ENCODE measurements at regions not wholly inside any gene's neighbourhood (a gene's known extent, or its start where the extent isn't known, plus 50 kb on each side); places are given as distances from the start of the nearest gene placed in this dataset.

GRCh38 chr12:84290168-84290567 lies 622.4 kb downstream of the SLC6A15 start:
- no peak overlapping the region for H3K4me3 ChIP-seq (ENCODE audit: low read depth, low read length)
- TF ChIP-seq CTCF (conservative IDR thresholded peaks at IDR 0.05; ENCODE audit: low read depth, low read length): no peak
- no peak for DNase-seq (ENCODE audit: low read depth)

- TF ChIP-seq CTCF (conservative IDR thresholded peaks at IDR 0.05; ENCODE audit: low read depth, low read length): no peak
Observed at GRCh38 chr12:84277986-84278385, 634.6 kb downstream of the SLC6A15 start.

GRCh38 chr12:84276215-84276614 lies 636.4 kb downstream of the SLC6A15 start:
- no peak for DNase-seq (ENCODE audit: low read depth)
- H3K4me3 ChIP-seq (ENCODE audit: low read depth, low read length): no peak overlapping the region
- TF ChIP-seq CTCF (conservative IDR thresholded peaks at IDR 0.05; ENCODE audit: low read depth, low read length): no peak

More at GRCh38 chr12:84277986-84278385, 634.6 kb downstream of the SLC6A15 start:
- no peak overlapping the region for H3K4me3 ChIP-seq (ENCODE audit: low read depth, low read length)
- no peak for DNase-seq (ENCODE audit: low read depth)

GRCh38 chr12:84272324-84272723 lies 640.3 kb downstream of the SLC6A15 start:
- H3K4me3 ChIP-seq (ENCODE audit: low read depth, low read length): no peak overlapping the region
- TF ChIP-seq CTCF (conservative IDR thresholded peaks at IDR 0.05; ENCODE audit: low read depth, low read length): no peak
- DNase-seq (ENCODE audit: low read depth): no peak

- no peak for TF ChIP-seq CTCF (conservative IDR thresholded peaks at IDR 0.05; ENCODE audit: low read depth, low read length)
- no peak for DNase-seq (ENCODE audit: low read depth)
- no peak overlapping the region for H3K4me3 ChIP-seq (ENCODE audit: low read depth, low read length)
Observed at GRCh38 chr12:84270470-84271140, 642.0 kb downstream of the SLC6A15 start.

GRCh38 chr12:84247931-84248330 lies 664.7 kb downstream of the SLC6A15 start:
- H3K4me3 ChIP-seq (ENCODE audit: low read depth, low read length): no peak overlapping the region
- DNase-seq (ENCODE audit: low read depth): no peak
- no peak for TF ChIP-seq CTCF (conservative IDR thresholded peaks at IDR 0.05; ENCODE audit: low read depth, low read length)

- DNase-seq (ENCODE audit: low read depth): no peak
- TF ChIP-seq CTCF (conservative IDR thresholded peaks at IDR 0.05; ENCODE audit: low read depth, low read length): no peak
Observed at GRCh38 chr12:84243686-84244085, 668.9 kb downstream of the SLC6A15 start.

More at GRCh38 chr12:84243686-84244085, 668.9 kb downstream of the SLC6A15 start:
- H3K4me3 ChIP-seq (ENCODE audit: low read depth, low read length): no peak overlapping the region

Data from epithelial cell of proximal tubule (primary cell).